ENCODE measurements at regions not wholly inside any gene's neighbourhood (a gene's known extent, or its start where the extent isn't known, plus 50 kb on each side); places are given as distances from the start of the nearest gene placed in this dataset.

GRCh38 chr10:29096303-29096824, 192.5 kb upstream of the LYZL1 start:
- no peak for DNase-seq

- no peak for DNase-seq
Observed at GRCh38 chr10:29098423-29098822, 190.4 kb upstream of the LYZL1 start.

GRCh38 chr10:29099001-29099400, 189.9 kb upstream of the LYZL1 start:
- DNase-seq, result no peak

GRCh38 chr10:29099415-29099814, 189.5 kb upstream of the LYZL1 start:
- DNase-seq, result no peak

- no peak for DNase-seq
Observed at GRCh38 chr10:29100505-29100904, 188.4 kb upstream of the LYZL1 start.

- no peak for DNase-seq
Observed at GRCh38 chr10:29102233-29102632, 186.6 kb upstream of the LYZL1 start.

- no peak for DNase-seq
Observed at GRCh38 chr10:29102636-29103035, 186.2 kb upstream of the LYZL1 start.

- no peak for DNase-seq
Observed at GRCh38 chr10:29104661-29105399, 184.0 kb upstream of the LYZL1 start.

- no peak for DNase-seq
Observed at GRCh38 chr10:29105516-29106215, 183.2 kb upstream of the LYZL1 start.

- DNase-seq, result no peak
Observed at GRCh38 chr10:29106287-29106686, 182.6 kb upstream of the LYZL1 start.

GRCh38 chr10:29107866-29108498, 180.9 kb upstream of the LYZL1 start:
- DNase-seq, result no peak

- no peak for DNase-seq
Observed at GRCh38 chr10:29109707-29110571, 178.9 kb upstream of the LYZL1 start.

- no peak for DNase-seq
Observed at GRCh38 chr10:29112827-29113615, 175.8 kb upstream of the LYZL1 start.

GRCh38 chr10:29113616-29113945, 175.3 kb upstream of the LYZL1 start:
- DNase-seq, result no peak

GRCh38 chr10:29114141-29114540, 174.7 kb upstream of the LYZL1 start:
- DNase-seq, result no peak

GRCh38 chr10:29117781-29118180, 171.1 kb upstream of the LYZL1 start:
- no peak for DNase-seq

- no peak for DNase-seq
Observed at GRCh38 chr10:29119374-29119773, 169.5 kb upstream of the LYZL1 start.

- DNase-seq, result no peak
Observed at GRCh38 chr10:29120216-29120615, 168.7 kb upstream of the LYZL1 start.

GRCh38 chr10:29124864-29125263, 164.0 kb upstream of the LYZL1 start:
- DNase-seq, result no peak

- DNase-seq, result no peak
Observed at GRCh38 chr10:29127037-29127700, 161.7 kb upstream of the LYZL1 start.

- no peak for DNase-seq
Observed at GRCh38 chr10:29127731-29128130, 161.1 kb upstream of the LYZL1 start.
